ENCODE measurements at regions not wholly inside any gene's neighbourhood (a gene's known extent, or its start where the extent isn't known, plus 50 kb on each side); places are given as distances from the start of the nearest gene placed in this dataset.

DNA sequence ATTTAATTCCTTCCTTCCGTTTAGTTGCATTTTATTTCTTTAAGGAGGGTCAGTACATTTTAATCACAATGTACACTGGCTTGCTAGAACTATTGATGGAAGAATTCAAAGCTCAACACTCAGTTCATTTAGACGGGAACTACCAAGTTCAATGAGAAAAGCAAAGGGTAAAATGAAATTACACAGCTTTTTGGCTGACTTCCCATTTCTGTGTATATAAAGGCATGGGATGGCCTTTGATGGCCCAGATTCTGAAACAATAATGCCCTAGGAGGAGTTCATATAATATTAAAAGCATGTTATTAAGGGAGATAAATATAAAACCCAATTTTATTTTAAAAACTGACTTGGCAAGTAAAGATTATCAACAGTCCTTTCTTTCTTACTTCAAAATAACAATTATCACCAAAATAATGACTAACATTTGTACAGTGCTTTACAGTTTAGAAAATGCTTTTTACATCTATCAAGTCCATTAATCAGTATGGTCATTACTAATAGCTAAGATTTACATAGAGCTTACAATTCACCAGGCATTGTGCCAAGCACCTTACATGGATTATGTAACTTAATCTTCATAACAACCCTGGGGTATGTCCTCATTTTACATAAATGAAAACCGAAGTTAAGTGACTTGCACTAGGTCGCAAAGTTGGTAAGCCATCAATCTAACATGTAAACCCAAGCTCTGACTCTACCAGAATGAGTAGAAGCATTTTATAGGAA, 402.4 kb downstream of the OMA1 start:
- no peak for DNase-seq (ENCODE audit: low read depth in 2 of 2)

DNA sequence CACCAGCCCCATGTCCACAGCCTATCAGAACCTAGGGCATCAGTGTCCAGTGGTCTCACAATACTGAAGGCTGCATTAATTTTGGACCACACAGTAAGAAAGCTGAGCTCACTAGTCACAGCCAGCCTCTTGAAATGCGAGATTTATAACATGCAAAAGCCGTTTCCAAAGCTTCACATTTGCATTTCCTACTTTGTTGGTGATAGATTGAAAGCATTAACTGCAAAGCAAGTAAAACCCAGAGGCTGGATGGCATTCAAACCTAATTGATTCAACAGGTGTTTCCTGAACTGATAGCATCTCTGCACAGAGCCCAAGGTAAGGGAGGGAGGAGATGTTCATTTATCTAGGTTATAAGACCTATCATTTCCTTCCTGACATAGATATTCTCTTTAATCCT, 410.1 kb downstream of the OMA1 start:
- DNase-seq (ENCODE audit: low read depth in 2 of 2): no peak

DNA sequence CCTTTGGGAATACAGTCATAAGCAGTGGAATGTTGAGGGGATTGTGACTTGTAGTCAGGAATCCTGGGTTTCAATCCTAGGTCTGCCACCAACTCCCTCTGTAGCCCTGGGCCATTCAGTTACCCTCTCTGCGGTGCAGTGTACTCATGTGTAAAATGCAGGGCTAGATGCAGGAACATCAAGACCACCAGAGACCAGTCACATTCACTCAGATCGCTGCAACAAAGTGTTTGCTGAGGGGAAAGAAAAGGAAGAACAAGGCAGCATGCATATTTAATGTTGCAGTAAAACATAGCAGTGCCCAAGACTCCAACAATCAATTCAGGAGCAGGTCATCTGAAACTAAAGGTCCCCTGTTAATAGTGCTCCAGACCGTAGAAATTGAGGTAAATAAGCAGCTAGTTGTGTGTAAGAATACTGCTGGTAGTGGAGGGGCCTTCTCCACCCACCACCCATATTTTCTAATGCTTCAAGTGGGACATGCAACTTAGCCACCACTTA, 410.7 kb downstream of the OMA1 start:
- no peak for DNase-seq (ENCODE audit: low read depth in 2 of 2)

DNA sequence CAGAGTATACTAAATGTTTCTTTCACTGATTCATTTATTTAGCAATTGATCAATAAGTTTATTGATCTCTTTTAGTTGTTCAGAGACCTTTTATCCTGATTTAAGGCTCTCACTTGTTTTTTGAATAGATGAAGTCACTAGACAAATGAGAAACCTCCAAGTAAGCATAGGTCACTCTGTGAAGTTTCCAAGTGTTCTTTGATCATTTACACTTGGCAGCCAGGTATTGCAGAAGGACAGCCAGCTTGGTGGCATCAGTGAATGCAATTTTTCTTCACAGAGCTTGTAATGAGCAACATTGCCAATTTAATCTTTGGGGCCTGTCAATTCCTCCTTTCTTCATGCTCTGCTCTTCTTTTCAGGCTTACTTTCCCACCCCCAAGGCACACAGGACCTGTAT, 413.0 kb downstream of the OMA1 start:
- DNase-seq (ENCODE audit: low read depth in 2 of 2): no peak

DNA sequence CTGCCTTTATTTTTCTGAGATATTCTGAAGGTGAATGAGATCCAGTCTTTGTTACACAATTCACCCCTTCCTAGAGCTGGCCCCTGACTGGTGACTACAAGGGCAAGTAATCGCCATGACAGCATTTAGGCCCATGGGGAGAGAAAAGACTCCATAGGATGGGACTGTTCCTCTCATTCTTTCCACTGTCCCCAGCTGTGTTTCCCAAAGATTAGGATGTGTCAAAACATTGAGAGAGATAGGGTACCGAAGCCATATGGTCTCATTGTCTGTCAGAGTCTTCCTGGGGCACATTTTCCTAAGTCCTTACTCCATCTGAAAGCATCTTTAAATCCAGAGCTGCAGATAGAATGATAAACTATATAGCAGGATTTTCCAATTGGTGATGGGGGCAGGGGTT, 423.5 kb downstream of the OMA1 start:
- DNase-seq (ENCODE audit: low read depth in 2 of 2): no peak

DNA sequence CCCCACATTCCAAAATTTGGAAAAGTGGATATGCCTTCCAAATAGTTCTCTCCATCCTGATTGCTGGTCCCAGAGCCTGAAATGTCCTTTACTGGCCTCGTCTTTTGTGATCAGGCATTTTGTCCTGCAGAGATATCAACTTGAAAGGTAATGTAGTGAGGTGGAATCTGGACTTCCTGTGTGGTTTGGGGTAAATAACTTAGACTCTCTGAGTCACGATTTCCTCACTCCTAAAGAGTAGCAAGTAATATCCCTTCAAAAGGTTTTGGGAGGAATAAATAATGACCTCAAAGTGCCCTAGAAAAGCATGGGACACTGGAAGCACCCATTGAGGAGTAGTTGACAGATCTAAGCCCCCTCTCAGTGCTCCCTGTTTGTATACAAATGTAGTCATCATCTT, 426.6 kb downstream of the OMA1 start:
- no peak for DNase-seq (ENCODE audit: low read depth in 2 of 2)

DNA sequence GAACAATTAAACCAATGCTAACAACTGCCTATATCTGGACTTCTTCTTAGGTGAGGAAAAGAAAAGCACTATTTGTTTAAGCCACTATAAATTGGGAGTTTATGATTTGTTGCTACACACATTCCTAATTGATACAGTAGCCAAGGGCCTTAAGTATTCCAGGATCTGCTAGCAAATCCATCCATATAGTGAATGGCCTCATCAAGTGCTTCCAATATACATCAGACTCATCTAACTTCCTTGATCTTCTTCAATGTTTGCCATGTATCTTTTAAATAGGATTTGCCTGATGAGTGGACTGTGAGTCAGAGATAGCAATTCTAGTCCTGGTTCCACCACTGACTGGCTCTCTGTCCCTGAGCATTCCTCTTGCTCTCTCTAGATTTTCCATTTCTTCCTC, 430.2 kb downstream of the OMA1 start:
- no peak for DNase-seq (ENCODE audit: low read depth in 2 of 2)

DNA sequence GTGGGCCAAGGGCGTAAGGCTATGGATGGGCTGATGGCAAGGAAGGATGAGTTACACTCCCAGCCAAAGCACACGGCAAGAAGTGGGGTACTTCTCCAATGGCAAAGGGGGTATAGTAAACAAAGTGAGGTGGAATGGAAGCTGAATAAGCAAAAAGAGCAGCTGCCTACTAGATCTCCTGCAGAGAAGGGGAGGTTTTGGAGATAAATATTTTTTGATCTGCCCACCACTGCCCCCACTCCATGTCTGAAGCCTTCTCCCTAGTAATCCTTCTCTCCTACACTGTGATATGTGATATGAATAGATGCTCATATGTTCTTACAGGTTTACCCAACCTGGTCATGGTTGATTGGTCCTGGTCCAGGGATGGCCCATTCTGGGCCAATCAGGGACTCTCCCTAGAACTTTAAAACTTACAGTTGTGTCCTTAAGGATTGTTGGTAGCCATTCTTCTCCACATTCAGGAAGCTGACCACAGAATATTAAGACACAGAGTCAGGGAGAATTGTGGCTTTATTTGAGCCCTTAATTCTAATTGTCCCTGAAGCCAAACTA, 436.8 kb downstream of the OMA1 start:
- no peak for DNase-seq (ENCODE audit: low read depth in 2 of 2)

DNA sequence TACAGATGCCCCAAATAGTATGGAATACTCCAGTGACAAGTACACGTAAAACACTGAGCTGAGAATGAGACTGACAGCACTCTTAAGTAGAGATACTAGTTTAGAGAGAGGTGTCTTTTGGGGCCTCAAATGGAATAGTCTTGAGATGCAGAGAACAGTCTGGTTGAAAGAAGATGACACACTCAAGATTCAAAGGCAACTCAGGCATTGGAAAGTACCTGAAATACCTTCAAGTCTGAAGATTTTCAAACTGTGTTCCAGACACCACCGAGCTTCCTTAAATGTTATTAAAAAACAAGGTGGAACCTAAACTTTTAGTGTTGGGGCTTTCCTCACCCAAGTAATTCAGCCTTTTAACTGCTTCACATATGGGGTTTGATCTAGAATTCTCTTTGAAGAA, 437.7 kb downstream of the OMA1 start:
- no peak for DNase-seq (ENCODE audit: low read depth in 2 of 2)

DNA sequence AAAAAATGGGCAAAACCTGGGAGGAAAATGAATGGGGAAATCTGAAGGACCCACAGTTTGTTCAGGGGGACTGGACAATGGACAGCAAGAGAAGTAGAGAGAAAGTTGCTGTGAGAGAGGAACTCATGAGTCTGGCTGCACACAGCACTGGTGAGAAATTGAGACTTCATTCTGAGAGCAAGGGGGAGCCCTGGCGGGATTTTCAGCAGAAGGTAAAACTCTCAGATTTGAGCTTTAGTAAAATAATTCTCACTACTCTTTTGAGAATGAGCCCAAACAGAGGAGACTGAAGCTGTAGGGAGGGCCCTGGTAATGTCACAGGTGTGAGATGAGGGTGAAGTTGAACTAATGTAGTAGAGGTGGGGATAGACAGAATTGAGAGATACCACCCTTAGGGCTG, 438.6 kb downstream of the OMA1 start:
- DNase-seq (ENCODE audit: low read depth in 2 of 2): no peak

DNA sequence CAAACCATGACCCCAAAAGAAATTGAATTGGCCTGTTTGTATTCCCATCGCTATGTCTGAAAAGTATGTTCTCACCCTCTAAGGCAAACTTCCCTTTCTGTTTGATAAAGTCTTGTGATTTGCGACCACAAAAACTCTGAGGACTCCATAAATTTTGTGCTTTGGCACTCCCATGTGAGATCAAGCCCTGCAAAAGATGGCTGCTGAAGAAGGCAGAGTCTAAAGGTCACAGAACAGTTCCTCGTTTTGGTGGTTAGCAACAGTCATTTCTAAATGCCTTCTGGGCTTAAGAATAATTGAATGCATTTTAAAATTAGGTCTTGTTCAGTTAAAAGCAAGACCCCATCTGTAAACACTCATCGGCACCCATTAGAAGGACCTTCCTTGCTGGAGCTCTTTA, 441.6 kb downstream of the OMA1 start:
- DNase-seq (ENCODE audit: low read depth in 2 of 2): no peak

DNA sequence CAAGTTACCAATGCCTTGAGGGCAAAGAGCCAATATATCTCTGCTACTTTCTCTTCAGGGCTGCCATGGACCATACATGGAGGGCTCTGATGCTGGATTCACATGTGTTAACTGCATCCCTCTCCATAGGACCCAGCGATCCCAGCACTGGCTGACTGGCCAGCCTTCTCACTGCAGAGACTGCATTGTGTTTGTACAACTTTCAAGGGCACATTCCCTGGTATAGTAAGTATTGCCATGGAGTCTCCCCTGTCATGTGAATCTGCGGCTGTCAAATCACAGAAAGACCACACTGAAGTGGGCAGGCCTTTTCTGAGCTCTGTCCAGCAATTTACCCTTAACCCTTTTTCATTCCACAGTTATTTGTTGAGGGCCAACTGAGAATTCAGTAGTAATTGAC, 449.8 kb downstream of the OMA1 start:
- no peak for DNase-seq (ENCODE audit: low read depth in 2 of 2)

DNA sequence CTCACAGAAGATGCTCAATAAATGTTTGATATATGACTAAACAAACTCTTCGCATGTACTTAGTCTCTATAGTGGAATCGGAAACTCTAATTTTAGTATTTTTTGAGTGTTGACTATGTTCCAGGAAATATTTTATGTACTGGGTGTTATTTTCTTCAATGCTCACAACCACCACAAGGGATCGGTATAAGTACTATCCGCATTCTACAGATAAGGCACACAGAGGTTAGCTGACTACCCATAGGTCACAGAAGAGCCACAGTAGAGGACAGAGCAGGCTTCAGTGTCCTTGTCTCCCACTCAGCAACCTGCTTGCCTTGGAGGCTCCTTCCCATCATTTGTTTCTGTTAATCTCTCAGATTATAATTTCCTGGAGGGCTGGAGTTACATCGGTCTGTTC, 451.3 kb downstream of the OMA1 start:
- no peak for DNase-seq (ENCODE audit: low read depth in 2 of 2)

DNA sequence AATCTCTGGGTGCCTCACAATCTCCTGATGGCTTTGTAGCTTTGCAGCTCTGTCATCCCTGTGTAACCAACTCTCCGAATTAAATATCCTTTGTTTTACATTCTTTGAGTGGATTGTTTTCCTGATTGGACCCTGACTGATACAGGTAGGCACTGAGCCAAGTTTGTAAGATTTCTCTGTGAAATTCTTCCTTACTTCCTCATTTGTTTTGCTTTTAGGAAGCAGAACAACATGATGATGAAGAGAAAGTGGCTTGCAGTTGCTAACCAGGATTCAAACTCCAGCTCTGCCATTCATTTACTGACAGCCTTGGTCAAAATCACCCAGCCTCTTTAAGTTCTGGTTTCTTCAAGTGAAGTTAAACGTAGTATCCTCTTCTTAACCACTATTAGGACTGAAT, 452.3 kb downstream of the OMA1 start:
- DNase-seq (ENCODE audit: low read depth in 2 of 2): no peak

DNA sequence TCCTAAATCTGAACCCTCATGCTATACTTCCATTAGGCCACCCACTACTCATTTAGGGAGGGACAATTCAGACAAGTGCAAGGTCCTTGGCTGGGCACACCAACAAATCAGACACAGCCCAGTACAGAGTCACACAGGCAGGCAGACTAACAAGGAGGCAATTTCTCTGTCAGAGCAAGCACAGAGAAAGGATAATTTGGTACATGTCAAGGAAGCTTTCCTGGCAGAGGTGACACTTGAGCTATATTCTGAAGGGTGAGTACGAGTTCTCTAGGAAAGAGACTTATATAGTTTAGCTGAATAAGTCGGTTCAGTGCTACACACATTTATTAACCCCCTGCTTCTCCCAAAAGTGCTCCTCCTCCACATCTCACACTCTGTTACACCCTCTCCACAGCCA, 455.9 kb downstream of the OMA1 start:
- no peak for DNase-seq (ENCODE audit: low read depth in 2 of 2)

DNA sequence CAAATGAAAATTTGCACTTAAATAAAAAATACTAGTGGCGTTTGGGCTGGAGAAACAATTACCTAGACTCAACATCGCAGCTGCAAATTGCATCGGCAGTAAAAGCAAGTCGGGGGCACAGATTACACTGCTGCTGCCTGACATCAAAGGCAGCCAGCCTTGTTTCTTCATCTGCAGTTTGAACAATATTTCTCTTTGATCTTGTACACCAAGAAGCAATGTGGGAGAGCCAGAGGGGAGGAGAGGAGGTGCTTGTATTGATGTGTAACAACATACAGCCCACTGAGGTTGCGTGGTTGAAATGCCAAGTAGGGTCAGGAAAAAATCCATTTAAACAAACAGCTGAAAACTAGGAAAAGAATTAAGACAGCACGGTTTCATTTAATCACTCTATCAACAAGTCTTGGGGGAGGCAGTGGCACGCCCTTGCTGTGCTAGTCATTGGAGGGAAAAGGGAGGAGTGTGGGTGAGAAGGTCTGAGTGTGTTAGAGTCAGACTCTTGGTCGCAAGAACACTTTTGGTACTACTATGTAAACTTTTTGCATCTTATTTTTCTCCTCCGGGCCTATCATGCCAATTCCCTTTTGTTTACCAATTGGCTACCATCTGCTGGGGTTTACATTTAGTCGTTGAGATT, 456.5 kb downstream of the OMA1 start:
- DNase-seq (ENCODE audit: low read depth in 2 of 2): no peak

DNA sequence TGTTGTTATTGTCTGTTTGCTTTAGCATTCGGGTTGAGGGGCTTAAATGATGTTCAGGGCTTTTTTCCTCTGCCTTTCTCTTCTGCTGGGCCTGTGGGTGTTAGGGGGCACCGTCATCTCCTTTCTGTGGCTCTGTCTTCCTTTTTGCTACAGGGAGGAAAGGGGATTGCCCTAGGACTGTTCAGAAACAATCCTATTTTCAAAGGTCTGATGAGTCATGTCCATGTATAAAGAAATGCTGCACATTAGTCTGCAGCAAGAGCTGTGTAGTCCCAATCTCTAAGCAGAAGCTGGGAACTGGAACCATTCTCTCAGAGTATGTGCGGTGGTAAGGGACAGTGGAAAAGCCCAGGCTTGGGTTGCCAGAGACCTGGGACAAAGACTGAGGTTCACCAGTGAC, 462.3 kb downstream of the OMA1 start:
- no peak for DNase-seq (ENCODE audit: low read depth in 2 of 2)

DNA sequence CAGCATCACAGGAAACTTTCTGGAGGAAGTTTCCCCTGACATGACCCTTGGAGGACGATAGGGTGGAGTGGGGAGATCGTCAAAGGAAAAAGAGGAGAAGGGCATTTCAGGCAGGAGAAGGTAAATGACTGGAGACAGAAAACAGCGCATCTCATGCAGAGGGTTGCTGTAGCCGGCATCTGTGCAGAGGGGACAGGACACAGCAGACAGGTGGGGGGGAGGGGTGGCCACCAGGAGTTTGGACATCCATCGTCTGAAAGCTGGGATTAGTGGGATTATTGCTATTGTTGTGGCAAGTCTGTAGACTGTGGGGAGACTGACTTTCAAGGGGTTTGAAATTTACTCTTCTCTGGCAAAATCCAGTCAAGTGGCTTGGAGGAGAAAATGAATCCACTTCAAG, 463.9 kb downstream of the OMA1 start:
- DNase-seq (ENCODE audit: low read depth in 2 of 2): no peak

DNA sequence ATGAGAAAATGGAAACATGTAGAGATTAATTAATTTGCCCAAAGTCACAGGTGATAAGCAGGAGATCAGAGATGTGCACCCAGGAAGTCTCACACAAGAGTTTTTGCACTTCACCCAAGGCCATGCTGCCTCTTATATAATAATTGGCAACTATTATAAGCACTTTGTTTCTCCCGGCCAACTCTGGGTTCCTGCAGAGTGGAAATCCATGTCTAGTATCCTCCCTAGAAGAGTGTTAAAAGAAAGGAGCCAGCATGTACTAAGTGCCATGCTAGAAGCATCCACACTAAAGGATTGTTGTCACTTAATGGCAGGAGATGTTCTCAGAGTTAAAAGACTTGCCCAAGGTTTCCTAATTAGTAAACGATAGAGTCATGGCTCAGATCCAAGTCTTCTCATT, 470.3 kb downstream of the OMA1 start:
- no peak for DNase-seq (ENCODE audit: low read depth in 2 of 2)

DNA sequence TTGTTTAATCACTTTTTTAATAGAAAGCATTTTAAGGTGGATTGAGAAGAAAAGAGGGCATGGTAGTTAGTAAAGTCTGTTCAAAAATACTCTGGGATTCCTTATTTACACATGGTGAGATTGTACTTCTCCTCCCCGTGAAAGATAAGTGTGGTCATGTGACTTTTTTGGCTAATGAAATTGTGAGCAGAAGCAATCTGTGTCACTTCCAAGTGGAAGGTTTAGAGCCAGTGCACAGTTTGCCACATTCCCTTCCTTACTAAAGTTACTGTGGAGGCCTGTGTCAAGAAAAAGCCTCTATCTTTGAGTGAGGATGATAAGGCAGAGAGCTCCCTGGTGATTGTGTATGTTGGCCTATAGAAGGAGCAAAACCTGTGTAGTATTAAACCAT, 471.3 kb downstream of the OMA1 start:
- no peak for DNase-seq (ENCODE audit: low read depth in 2 of 2)

DNA sequence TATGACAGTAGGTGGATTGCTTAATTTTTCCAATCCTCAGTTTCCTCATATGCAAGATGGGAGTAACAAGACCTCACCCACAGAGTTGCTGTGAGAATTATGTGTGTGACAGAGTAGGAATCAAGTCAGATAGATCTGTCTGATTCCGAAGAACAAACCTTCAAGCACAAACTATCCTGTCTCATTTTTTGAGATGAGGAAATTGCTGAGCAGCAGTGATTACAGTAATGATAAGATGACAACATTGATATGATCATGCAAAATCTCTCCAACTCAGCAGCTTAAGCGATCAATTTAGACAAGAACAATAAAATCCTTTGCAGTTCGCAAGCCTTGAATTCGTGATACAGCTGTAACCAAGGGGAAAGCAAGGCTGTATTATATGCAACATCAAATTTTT, 474.1 kb downstream of the OMA1 start:
- no peak for DNase-seq (ENCODE audit: low read depth in 2 of 2)

DNA sequence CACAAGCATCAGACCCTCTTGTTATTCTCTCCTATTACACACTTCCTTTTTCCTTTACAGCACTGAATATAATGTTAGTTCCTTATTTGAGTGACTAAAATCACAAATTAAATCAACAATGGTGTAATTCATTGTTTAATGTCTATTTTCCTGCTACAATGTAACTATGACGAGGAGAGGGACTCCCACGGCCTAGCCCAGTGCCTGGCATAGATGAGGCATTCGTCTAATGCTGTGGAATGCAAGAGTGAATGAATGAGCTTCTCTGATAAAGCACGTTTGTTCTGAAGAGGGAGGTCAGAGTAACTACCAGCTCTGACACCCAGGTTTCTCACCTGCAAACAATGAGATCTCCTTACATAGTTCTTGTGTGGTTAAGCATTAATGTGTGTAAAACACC, 479.4 kb downstream of the OMA1 start:
- DNase-seq (ENCODE audit: low read depth in 2 of 2): no peak

DNA sequence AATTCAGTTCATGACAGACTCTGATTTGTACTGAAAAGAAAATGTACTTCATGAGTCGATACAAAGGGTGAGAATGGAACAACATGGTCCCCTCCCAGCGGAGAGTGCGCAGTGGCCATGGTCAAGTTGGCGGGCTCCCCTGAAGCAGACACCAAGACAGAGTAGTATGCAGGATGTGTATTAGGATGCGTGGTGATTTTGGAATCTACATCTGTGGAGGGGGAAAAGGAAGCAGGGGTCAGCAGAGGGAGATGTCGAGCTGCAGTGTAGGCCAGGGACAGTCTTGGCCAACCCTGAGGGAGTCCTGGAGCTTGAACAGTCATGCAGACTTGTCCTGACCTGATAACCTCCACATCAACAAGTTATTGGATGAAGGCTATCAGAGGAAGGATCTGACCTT, 481.0 kb downstream of the OMA1 start:
- no peak for DNase-seq (ENCODE audit: low read depth in 2 of 2)

DNA sequence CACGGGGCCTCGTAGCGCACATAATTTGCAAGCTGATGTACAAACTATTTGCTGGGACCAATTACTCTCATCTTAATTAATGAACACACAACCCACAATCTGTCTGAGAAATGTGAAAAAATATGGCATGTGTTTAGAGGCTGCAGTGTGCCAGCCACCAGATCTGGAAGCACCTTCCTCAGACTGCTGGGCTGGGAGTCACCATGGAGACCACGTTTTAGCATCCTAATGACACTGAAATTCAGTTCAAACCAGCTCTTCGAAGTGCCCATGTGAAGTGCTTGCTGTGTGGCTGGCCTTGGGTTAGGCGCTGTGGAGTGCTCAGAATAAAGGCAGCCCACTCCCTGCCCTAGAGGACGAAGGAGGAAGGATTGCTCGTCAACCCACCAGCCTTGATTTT, 482.4 kb downstream of the OMA1 start:
- no peak for DNase-seq (ENCODE audit: low read depth in 2 of 2)

Measured in stimulated activated CD8-positive, alpha-beta memory T cell treated with anti-CD3 and anti-CD28 coated beads, Interleukin-2, amount 100 ng/mL, for 48 hours (primary cell).